BLaER1 (cell line): ENCODE measurements at regions not wholly inside any gene's neighbourhood (a gene's known extent, or its start where the extent isn't known, plus 50 kb on each side); places are given as distances from the start of the nearest gene placed in this dataset.

Experiments
- H3K27ac ChIP-seq: shearing (Covaris generic); formaldehyde crosslinking; 2 replicates; pipeline ENCODE4 v1.8.1; 2022
- H3K27me3 ChIP-seq: shearing (Covaris generic); formaldehyde crosslinking; 2 replicates; pipeline ENCODE4 v1.8.1; 2022
- H3K36me3 ChIP-seq: shearing (Covaris generic); formaldehyde crosslinking; 2 replicates; pipeline ENCODE4 v1.8.1; 2022
- H3K4me1 ChIP-seq: shearing (Covaris generic); formaldehyde crosslinking; 2 replicates; pipeline ENCODE4 v1.8.1; 2022
- H3K4me2 ChIP-seq: shearing (Covaris generic); formaldehyde crosslinking; 2 replicates; pipeline ENCODE4 v1.8.1; 2022
- H3K4me3 ChIP-seq: shearing (Covaris generic); formaldehyde crosslinking; 2 replicates; pipeline ENCODE4 v1.8.1; 2022
- H3K9ac ChIP-seq: shearing (Covaris generic); formaldehyde crosslinking; 2 replicates; pipeline ENCODE4 v1.8.1; 2022
- H3K9me3 ChIP-seq: shearing (Covaris generic); formaldehyde crosslinking; 2 replicates; pipeline ENCODE4 v1.8.1; 2022
- H4K20me1 ChIP-seq: shearing (Covaris generic); formaldehyde crosslinking; 2 replicates; pipeline ENCODE4 v1.8.1; 2022
- Cebpa-rat ChIP-seq: shearing (Covaris generic); IDR thresholded peaks from 2 replicates; pipeline ENCODE4 v1.8.1; 2022

- Histone ChIP-seq H3K36me3 (no peaks in the 10 kb centered on the region), H3K9ac (no peak overlapping the region), H3K27ac (no peak overlapping the region), H4K20me1 (no peaks in the 10 kb centered on the region), H3K27me3 (no peaks in the 10 kb centered on the region), H3K4me3 (no peak overlapping the region), H3K4me2 (no peak overlapping the region), H3K9me3 (no peaks in the 10 kb centered on the region), H3K4me1 (no peaks in the 10 kb centered on the region)
- no peak for TF ChIP-seq Cebpa-rat
Observed at GRCh38 chr17:74089380-74089779, 114.1 kb upstream of the RPL38 start.

- TF ChIP-seq Cebpa-rat = no peak
- no peak overlapping the region for H3K9ac ChIP-seq
- no peaks in the 10 kb centered on the region for H3K27me3 ChIP-seq
Observed at GRCh38 chr17:74089869-74090464, 113.5 kb upstream of the RPL38 start.

GRCh38 chr17:74094651-74095050 is 108.8 kb upstream of the RPL38 start:
- Histone ChIP-seq H3K27ac (no peak overlapping the region), H3K4me1 (peaks cover 22% of the 10 kb centered on the region), H3K27me3 (no peaks in the 10 kb centered on the region), H3K36me3 (no peaks in the 10 kb centered on the region), H3K4me3 (no peak overlapping the region), H4K20me1 (no peaks in the 10 kb centered on the region), H3K9ac (no peak overlapping the region), H3K9me3 (no peaks in the 10 kb centered on the region), H3K4me2 (no peak overlapping the region)
- TF ChIP-seq Cebpa-rat = no peak

More at GRCh38 chr17:74089869-74090464, 113.5 kb upstream of the RPL38 start:
- H3K27ac ChIP-seq = no peak overlapping the region
- H3K4me1 ChIP-seq = no peaks in the 10 kb centered on the region
- H3K4me2 ChIP-seq = no peak overlapping the region
- no peaks in the 10 kb centered on the region for H4K20me1 ChIP-seq
- H3K36me3 ChIP-seq = no peaks in the 10 kb centered on the region
- no peak overlapping the region for H3K4me3 ChIP-seq
- no peaks in the 10 kb centered on the region for H3K9me3 ChIP-seq

GRCh38 chr17:74096456-74096855 is 107.0 kb upstream of the RPL38 start:
- H3K9ac ChIP-seq = no peak overlapping the region
- no peaks in the 10 kb centered on the region for H4K20me1 ChIP-seq
- H3K4me3 ChIP-seq = no peak overlapping the region
- H3K27me3 ChIP-seq = no peaks in the 10 kb centered on the region
- no peaks in the 10 kb centered on the region for H3K9me3 ChIP-seq
- H3K27ac ChIP-seq = no peak overlapping the region
- no peaks in the 10 kb centered on the region for H3K36me3 ChIP-seq
- peaks cover 40% of the 10 kb centered on the region for H3K4me1 ChIP-seq
- TF ChIP-seq Cebpa-rat = no peak
- no peak overlapping the region for H3K4me2 ChIP-seq

- H3K27ac ChIP-seq = no peak overlapping the region
- no peaks in the 10 kb centered on the region for H4K20me1 ChIP-seq
- H3K27me3 ChIP-seq = no peaks in the 10 kb centered on the region
- TF ChIP-seq Cebpa-rat = no peak
- no peak overlapping the region for H3K4me3 ChIP-seq
- H3K4me2 ChIP-seq = peak overlapping the region; percentile 84
- H3K9ac ChIP-seq = no peak overlapping the region
- no peaks in the 10 kb centered on the region for H3K9me3 ChIP-seq
- H3K4me1 ChIP-seq = peaks cover 52% of the 10 kb centered on the region
- no peaks in the 10 kb centered on the region for H3K36me3 ChIP-seq
Observed at GRCh38 chr17:74097450-74098135, 105.9 kb upstream of the RPL38 start.

- no peak overlapping the region for H3K4me3 ChIP-seq
- H3K9me3 ChIP-seq = no peaks in the 10 kb centered on the region
- no peak overlapping the region for H3K27ac ChIP-seq
- no peak overlapping the region for H3K9ac ChIP-seq
- H3K4me1 ChIP-seq = peaks cover 60% of the 10 kb centered on the region
- H3K27me3 ChIP-seq = no peaks in the 10 kb centered on the region
- H3K4me2 ChIP-seq = peak overlapping the region; percentile 84
- H3K36me3 ChIP-seq = no peaks in the 10 kb centered on the region
- no peak for TF ChIP-seq Cebpa-rat
- H4K20me1 ChIP-seq = no peaks in the 10 kb centered on the region
Observed at GRCh38 chr17:74098136-74099024, 105.1 kb upstream of the RPL38 start.

GRCh38 chr17:74099442-74100340 is 103.8 kb upstream of the RPL38 start:
- Histone ChIP-seq H3K9ac (no peak overlapping the region), H3K4me2 (peak overlapping the region; percentile 84)

GRCh38 chr17:74104921-74105320 is 98.6 kb upstream of the RPL38 start:
- no peak overlapping the region for H3K27ac ChIP-seq
- H3K4me1 ChIP-seq = peaks cover 74% of the 10 kb centered on the region
- H3K4me2 ChIP-seq = peak overlapping the region; percentile 76
- H3K36me3 ChIP-seq = no peaks in the 10 kb centered on the region
- H3K27me3 ChIP-seq = no peaks in the 10 kb centered on the region
- no peak overlapping the region for H3K9ac ChIP-seq
- H4K20me1 ChIP-seq = no peaks in the 10 kb centered on the region
- no peaks in the 10 kb centered on the region for H3K9me3 ChIP-seq
- no peak for TF ChIP-seq Cebpa-rat
- no peak overlapping the region for H3K4me3 ChIP-seq

More at GRCh38 chr17:74099442-74100340, 103.8 kb upstream of the RPL38 start:
- Histone ChIP-seq H4K20me1 (no peaks in the 10 kb centered on the region), H3K27ac (0 out of 2 replicates have a peak overlapping the region, but pooled peaks have one; percentile 14), H3K27me3 (no peaks in the 10 kb centered on the region), H3K36me3 (no peaks in the 10 kb centered on the region), H3K4me1 (peaks cover 70% of the 10 kb centered on the region), H3K4me3 (peak overlapping the region; percentile 5; the same call in 1 of the 2 replicates), H3K9me3 (no peaks in the 10 kb centered on the region)
- TF ChIP-seq Cebpa-rat = no peak

- no peak overlapping the region for H3K9ac ChIP-seq
- no peak overlapping the region for H3K4me3 ChIP-seq
- H3K27ac ChIP-seq = no peak overlapping the region
- H3K27me3 ChIP-seq = no peaks in the 10 kb centered on the region
- H3K36me3 ChIP-seq = no peaks in the 10 kb centered on the region
- peaks cover 73% of the 10 kb centered on the region for H3K4me1 ChIP-seq
- H3K9me3 ChIP-seq = peaks cover 4% of the 10 kb centered on the region; the same call in 1 of the 2 replicates
- TF ChIP-seq Cebpa-rat = no peak
- no peaks in the 10 kb centered on the region for H4K20me1 ChIP-seq
- no peak overlapping the region for H3K4me2 ChIP-seq
Observed at GRCh38 chr17:74107107-74107506, 96.4 kb upstream of the RPL38 start.
